IPS-NIHi7 (cell line): ENCODE measurements at regions not wholly inside any gene's neighbourhood (a gene's known extent, or its start where the extent isn't known, plus 50 kb on each side); places are given as distances from the start of the nearest gene placed in this dataset.
A peak's percentile ranks its signal among the peaks of the same experiment; 100 is the strongest.

Experiments
- DNase-seq: peaks from one replicate; pipeline ENCODE4 v3.0.0; 2012; ENCODE audit warnings: mixed read lengths; ENCODE audit errors: extremely low spot score

DNA sequence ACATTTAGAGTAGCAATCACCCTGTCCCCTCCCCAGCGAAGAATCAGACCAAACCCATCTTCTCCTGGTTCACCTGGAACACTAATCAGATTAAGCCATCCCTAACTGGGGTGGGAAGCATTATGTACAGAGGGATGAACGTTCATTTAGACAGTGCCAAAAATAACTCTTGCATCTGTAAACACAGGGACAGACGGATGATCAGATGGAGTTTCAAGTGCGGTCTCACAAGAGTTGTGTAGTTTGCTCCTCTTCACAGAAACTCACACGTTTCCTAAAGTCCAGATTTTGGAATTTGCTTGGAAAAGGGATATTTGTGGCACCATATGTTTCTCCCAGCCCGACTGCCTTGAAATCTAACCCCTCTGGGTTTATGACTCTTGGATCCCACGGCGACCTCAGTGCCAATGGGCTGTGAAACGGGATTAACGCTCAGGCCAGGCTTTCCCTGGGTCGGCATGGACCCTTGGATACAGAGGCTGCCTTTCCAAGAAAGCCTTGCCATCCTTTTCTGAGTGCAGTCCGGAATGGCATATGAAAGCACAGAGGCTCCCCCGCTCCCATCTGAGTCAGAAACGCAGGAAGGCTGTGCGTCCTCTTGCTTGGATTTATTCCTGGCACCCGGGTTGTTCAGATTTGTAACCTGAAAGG, 293.2 kb upstream of the HABP2 start:
- DNase-seq: no peak

DNA sequence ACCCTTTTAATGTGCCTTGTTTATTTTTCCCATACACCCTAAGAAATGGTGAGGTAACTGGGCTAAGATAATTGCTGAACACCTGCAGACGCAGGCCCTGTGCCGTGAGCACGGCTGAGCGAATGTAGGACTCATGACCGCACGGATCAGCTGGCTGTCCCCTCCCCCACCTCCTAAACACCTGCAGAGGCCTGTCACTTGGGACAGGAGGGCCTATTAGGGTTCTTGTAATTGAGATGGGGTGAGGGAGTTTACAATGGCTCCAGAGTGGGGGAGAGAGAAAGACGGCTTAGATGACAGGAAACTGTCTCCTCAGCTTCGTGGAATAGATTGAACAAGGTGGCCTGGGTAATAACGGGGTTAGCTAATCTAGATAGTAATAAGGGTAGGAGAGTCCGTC, 291.7 kb upstream of the HABP2 start:
- no peak for DNase-seq

DNA sequence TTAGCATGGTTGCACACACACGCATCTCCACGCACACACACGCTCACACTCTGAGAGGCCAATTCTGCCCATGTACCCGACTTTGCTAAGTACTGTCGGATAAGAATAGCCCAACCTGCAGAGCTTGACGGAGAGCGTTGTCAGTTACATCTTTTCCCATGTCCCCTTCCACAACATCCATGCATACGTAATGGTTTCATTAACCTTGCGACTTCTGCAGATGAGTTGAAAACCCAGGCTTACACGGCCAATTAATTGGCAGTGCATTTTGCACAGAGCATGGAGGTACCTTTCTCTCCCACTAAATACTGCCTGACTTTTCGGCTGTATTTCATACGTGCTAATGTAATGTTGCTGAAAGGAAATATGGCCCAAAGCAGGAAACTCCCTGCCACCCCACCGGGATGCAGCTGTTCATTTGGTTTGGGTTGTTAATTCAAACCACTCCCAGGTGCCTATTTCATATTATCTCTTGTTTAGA, 291.2 kb upstream of the HABP2 start:
- no peak for DNase-seq

DNA sequence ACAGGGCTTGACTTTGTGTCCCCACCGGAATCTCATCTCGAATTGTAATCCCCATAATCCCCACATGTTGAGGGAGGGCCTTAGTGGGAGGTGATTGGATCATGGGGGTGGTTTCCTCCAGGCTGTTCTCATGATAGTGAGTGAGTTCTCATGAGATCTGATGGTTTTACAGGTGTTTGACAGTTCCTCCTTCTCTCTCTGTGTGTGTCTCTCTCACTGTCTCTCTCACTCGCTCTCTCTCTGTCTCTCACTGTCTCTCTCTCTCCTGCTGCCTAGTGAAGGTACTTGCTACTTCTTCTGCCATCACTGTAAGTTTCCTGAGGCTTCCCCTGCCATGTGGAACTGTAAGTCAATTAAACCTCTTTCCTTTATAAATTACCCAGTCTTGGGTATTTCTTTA, 289.8 kb upstream of the HABP2 start:
- no peak for DNase-seq

DNA sequence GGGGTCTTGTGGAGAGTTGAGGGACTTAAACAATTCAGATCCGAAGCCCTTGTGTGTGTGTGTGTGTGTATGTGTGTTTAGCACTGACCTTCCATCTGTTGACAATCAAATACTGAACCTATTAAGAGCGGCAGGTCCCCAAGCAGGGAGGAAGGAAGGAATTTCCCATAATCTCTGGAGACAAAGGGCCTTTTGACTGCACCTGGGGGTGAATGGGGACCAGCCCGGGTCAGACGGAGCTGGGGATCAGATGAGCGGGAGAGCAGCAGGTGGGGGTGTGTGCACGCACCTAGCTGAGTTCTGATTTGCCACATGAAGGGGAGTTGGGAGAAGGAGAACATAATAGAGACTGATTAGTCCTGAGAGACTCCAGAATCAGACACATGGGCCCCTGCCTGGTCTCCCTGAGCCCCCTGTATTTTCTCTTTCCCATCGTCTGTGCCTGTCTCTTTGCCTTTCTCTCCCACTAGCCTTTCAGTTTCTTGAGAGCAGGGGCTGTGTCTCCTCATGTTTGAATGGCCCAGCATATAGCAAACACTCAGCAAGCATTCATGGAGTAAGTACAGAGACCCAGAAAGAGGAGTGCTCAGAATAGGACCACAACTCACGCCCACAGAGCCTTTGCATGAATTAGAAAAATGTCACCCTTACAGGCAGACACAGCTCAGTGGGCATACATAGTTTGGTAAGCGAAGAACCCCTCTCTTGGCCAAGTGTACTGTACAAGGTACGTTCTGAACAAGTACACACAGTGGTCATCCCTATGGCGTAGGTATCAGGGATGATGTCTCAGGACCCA, 288.3 kb upstream of the HABP2 start:
- DNase-seq: no peak

DNA sequence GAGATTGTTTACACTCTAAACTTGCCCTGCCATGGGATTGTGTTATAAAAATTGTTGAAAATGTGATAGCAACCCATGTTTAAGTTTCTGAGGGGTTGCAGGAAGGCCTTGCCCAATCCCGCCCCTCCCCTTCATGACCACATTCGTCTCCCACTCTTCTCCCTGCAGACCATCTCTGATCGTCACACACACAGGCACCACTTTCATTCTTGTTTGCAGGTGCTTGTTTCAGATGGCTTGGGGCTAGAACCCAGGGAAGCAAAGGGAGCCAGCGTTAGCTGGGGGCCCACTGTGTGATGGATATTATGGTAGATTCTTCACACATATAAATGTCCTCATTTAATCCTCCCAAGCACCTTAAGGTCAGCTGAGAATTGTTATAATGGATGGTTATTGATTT, 286.7 kb upstream of the HABP2 start:
- DNase-seq: no peak

DNA sequence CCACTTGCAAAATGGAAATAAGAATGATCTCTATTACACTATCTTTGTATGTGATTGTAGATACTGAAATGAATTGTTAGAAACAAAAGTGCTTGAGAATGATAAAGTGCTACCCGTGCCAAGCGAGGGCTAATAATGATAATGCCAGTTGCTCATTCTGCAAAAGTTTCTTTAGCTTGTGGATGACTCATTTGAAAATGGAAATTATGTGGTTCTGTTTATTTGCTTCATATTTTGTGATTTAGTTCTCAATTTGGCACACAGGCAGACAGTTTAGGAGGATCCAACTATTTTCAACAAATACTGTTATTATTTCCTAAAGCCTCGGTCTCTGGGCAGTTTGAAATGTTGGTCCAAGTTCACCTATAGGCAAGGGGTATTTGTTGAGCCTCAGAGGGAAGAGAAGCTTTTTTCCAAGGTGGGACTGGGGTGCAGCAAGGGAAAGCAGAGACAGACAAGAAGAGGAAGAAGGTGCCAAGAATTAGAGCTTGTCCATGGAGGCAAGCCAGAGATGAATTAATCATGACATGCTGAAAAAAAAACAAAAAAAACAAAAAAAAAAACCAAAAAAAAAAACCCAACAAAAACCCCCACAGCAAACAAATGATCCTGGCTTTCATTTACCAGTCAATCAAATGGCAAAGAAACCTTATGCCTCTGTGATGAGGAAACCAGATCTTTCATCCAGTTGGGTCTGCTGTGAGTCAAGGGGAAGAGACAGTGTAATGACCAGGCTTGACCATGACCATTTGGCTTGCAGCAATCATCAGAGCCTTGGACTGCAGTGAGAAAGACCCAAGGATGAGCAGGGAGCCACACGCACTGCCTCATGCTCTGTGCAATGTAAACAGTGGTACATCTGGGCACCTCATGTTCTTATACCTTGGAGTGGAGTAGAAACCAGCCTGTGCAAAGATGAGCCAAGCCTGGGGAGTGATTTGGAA, 285.0 kb upstream of the HABP2 start:
- DNase-seq: no peak

DNA sequence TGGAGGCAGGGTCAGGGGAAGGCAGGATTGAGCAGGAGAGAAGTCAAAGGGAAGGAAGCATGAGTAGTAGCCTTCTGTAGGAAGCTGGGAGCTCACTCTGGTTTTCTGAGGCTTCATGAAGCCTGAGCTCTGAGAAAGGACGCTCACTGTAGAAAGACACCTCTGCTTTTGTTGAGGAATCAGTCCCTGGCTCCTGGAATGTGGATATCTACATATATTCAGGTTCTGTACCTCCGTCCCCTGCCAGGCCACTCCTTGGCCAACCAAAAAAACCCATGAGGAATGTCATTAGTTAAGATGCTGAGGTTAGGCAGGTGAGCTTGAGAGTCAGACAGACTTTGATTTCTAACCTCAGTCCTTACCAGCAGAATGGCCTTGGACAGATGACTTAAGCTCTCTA, 283.5 kb upstream of the HABP2 start:
- no peak for DNase-seq

DNA sequence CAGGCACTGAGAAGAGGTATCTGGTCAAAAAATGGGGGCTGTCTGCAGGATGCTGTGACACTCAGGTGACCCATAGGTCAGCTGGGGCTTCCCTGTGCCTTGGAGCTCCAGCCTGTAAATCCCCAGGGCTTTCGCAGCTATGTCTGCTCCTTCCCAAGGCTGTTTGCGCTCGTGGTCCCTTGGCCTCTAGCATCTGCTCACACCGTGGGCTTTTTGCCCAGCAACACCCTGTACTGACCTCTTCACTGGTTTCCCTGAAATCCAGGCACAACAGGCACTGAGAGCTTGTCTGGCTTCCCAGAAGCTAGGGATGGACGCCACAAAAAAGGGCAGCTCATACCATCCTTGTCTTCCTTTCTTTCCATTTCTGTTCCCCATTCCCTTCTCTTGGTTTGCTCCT, 280.3 kb upstream of the HABP2 start:
- DNase-seq: no peak

DNA sequence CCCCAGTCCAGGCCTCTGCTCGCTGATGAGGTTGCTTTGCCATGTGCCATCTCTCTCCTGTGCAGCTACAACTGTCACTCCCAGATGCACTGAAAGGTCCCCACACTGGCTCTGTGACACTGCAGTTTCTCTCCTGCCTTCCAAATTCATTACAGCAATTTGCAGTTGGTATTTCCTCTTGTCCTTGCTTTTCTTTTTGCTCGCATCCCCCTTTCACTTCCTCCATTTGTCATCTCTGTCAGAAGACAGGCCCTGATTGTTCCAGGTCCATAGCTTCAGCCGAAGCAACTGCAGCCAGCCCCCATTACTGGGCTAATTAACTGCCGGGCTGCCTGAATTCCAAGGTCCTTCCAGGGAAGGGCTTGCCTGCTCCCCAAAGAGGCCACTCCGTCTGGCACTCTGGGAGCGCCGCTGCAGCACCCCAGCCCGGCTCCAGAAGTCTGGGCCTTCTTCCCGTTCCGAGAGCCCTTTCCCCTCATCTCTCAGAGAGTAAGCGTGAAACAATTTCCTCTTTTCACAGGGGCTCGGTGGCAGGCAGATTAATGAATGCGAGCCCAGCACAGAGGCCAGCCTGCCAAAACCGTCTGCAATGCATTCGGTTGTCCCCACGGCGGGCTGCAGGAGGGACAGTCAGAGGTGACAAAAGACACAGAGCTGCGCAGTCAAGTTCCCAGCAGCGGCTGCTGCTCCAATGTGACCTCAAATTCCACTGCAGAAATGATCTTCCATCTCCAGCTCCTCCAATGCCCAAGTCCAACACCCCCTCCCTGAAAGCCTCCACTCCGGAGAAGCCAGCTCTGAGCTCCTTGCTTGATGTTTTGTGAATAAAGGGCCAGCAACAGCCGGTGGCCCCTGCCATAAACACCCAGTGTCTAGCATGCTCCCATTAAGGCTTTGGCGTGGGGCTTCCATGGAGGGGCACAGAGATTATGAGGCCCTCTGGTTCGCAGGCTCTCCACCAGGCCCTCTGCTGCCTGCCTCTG, 279.4 kb upstream of the HABP2 start:
- DNase-seq: no peak

DNA sequence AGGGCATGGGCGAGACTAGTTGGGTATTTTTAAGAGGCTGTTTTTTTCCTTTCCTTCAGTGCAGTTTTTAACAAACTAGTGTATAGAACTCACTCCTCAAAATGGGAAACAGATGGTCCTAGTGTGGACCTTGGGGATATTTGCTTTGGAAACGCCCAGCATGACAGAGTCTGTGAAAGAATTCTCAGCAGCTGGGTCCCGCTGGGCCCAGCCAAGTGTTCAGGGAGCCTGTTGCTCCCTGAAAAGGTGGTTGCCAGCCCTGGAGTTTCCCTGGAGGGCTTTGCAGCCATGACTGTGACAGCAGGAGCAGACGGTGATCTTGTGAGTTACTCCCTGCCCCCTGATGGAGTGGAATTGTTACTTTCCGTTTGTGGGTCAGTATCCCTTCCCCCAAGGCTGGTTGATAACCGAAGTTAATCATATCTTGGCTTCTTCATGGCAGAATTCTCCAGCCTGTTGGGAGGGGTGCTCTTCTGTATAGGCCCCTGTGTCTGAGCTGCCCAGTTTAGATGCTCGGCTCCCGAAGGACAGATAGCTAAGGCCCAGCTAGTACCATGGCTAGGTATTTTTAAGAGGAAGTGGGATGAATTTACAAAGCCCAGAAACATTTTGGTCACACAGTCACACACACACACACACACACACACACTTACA, 278.6 kb upstream of the HABP2 start:
- no peak for DNase-seq

DNA sequence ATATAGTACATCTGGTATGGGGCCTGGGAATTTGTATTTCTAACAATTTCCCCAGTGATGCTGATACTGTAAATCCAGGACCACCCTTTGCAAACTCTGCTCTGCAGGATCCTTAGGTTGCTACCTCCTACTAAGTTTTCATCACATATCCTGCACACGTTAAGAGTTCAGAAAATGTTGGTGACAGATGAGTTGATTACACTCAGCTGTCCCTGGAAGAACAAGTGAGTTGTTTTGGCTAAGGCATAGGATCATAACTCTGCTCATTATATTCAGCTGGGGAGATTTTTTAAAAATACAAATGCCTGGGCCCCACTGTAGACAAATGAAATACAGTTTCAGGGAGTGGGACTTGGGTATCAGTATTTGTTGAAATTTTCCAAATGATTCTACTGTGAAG, 274.6 kb upstream of the HABP2 start:
- no peak for DNase-seq

DNA sequence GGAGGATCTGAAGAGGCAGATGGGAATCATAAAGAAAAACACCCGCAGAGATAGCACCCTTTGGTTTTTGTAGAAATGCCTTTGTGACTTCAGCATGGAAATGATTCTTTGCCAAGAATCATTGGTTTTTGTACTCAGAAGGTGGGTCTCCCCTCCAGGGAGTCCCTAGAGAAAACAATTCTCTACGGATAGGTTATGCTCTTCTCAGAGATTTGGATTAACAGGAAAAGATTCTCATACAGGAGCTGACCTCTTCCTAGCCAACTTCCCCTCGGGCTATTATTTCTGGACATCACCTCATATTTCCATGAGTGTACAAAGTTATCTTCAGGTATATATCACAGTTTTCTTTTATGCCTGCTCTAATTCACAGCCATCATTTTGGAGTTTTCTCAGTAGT, 274.2 kb upstream of the HABP2 start:
- DNase-seq: no peak

DNA sequence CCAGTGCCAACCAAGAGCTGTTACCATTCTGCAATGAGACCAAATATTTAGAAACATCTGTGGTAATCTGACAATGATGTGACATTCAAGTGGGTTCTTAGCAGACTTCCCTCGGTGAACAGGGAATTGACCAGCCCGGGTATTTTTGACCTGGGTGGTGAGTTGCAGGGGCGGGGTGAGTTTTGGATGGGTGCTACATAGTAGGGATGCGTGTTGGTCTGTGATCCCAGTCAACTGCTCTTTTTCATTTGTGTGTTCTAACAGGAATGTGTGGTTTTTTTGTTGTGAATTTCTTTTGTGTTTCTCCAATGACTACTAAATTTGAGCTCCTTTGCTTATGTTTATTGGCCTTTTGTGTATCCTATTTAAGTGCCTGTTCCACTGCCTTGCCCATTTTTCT, 273.6 kb upstream of the HABP2 start:
- no peak for DNase-seq

DNA sequence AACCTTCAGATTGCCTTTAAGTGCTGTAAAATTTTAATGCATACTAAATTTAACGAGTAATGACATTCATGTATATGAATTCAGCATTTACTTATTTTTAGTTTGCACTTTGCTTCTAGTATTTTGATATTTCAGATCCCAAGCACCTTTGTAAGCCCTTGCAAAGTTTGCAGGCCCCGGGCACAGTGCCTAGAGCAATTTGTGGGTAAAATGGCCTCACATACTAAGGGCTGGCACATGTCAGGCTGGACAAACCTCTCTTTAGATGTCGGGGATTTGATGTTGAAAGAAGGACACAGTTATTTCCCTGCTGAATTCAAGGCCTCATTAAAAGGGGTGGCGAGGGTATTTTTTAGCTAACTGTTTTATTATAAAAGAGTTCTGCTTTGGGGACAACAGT, 270.3 kb upstream of the HABP2 start:
- no peak for DNase-seq

DNA sequence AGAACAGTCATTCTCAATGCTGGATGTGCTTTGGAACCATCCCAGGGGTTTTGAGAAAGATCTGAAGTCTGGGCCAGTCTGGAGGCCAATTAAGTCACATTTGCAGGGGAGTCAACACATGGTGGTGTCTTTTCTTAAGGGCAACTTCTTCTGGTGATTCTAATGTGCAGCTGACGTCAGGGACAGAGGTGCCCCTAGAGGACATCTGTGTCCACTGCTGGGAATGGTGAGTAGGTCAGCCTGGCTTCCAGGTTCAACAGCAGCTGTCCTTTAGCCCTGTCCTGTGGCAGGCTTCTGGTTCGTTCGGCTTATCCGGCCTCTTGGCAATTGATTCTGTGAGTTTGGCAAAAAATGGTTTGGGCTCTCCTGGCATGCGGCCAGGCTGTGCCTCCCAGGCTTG, 269.7 kb upstream of the HABP2 start:
- peak; percentile 48 for DNase-seq

DNA sequence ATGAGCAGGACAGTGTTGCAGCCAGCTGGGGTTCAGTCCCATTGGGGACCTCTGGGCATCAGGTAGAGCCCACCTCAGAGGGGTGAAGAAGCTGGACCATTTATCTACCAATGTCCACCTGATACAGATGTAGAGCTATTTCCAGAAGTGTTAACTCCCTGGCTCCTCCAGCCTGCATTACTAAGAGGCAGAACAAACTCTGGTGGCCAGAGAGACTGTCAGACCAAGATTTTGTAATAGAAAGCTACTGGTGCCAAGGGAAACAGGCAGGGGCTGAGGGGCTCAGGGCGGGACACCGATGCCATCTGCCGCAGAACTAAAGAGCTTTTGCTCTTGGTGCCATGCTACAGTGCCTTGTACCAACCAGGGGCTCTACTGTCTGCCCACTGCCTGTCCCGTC, 268.2 kb upstream of the HABP2 start:
- DNase-seq: no peak

DNA sequence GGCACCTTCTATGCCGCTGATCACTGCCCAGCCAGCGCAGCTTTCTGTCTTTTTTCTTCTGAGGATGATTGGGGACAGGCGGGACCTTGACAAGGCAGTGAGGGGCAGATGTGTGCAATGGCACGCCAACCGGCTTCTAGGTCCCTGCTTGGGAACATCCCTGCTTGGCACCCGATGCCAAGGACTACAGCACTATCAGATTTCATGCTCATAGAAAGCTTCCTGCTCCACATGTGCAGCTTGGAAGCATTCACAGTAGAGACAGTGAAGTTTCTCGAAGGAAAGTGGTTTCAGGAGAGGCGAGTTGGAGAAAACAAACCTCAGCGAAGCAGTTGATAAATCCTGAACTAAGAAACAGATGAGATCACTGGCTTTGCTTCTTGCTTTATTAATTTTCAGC, 267.5 kb upstream of the HABP2 start:
- DNase-seq: no peak

DNA sequence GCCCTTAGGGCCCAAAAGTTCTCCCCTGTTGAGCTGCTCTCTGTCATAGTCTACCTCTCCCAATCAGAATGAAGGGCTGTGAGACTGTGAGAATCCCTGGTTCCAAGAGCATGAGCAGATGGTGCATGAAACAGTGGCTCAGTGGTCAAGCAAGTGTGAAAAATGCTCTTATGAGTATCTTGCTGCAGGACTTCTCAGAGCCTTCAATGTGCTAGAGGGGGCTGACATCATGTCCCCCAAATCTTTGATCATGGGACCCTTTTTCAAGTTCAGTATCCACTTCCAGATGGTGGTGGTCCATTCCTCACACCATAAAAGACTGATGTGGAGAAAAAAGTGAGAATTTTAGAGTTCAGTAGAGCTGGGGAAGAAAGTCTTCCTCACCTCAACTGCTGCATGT, 265.3 kb upstream of the HABP2 start:
- DNase-seq: no peak

DNA sequence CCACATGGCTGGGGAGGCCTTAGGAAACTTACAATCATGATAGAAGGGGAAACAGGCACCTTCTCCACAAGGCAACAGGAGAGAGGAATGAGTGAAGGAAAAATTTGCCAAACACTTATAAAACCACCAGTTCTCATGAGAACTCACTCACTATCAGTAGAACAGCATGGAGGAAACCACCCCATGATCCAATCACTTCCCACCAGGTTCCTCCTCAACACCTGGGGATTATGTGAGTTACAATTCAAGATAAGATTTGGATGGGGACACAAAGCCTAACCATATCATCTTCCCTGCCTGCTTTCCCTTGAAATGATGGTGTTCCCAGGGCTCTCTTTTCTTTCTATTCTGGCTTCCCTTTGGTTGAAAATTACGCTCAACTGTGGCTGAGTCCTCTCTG, 262.7 kb upstream of the HABP2 start:
- DNase-seq: no peak

DNA sequence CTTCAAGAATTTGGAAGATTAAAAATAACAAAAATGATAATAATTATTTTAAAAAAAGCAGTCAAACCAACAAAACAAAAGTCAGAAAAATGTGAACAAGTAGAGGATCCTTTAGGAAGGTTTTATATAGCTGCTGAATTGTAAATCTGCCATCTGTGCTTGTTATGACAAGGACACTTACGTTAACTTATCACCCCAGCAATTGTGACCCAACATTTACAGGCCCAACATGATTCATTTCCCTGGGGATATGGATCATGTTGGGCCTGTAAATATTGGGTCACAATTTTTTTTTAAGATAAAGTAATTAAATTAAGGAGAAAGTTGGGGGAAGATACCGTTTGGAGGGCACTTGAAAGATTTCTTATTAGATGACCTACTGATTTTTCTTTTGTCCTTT, 261.4 kb upstream of the HABP2 start:
- DNase-seq: no peak
